ENCODE measurements at regions not wholly inside any gene's neighbourhood (a gene's known extent, or its start where the extent isn't known, plus 50 kb on each side); places are given as distances from the start of the nearest gene placed in this dataset.

GRCh38 chr16:14007450-14007849 is 63.7 kb upstream of the MRTFB start:
- no peak overlapping the region for H3K27ac ChIP-seq
- TF ChIP-seq CTCF (IDR thresholded peaks at IDR 0.05) (no peak), POLR2A (IDR thresholded peaks at IDR 0.05) (no peak)
- no peaks in the 10 kb centered on the region for H3K9me3 ChIP-seq
- no peaks in the 10 kb centered on the region for H3K4me1 ChIP-seq
- no peaks in the 10 kb centered on the region for H3K27me3 ChIP-seq
- no peak overlapping the region for H3K4me3 ChIP-seq
- no peak for DNase-seq
- H3K36me3 ChIP-seq, result no peaks in the 10 kb centered on the region
- intact Hi-C loops (cut with DNase I; ENCODE audit: low total_unique reads), result no loop called here

DNA sequence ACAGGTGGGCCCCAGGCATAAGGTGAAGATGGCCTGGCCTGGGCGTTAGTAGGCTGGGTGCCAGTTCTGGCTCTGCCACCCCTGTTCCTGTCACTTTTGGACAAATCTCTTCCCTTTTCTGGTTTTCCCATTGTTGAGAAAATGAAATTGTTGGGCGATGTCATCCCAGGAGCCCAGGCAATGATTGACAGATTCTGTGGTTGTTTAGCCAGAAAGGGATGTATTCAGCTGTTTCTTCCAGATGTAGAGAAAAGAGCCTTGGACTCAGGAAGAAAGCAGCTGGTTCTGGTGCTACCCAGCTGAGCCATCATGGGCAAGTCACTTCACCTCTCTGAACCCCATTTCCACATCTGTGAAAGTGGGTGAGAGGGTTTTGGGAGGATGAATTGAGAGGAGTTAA is 60.1 kb upstream of the MRTFB start:
- TF ChIP-seq CTCF (IDR thresholded peaks at IDR 0.05) (no peak), POLR2A (IDR thresholded peaks at IDR 0.05) (no peak)
- Histone ChIP-seq H3K4me1 (no peaks in the 10 kb centered on the region), H3K27me3 (no peaks in the 10 kb centered on the region), H3K27ac (no peak overlapping the region), H3K4me3 (no peak overlapping the region), H3K36me3 (no peaks in the 10 kb centered on the region), H3K9me3 (no peaks in the 10 kb centered on the region)
- intact Hi-C loops (cut with DNase I; ENCODE audit: low total_unique reads), result no loop called here
- DNase-seq, result no peak

- TF ChIP-seq POLR2A (IDR thresholded peaks at IDR 0.05), result no peak
- TF ChIP-seq CTCF (IDR thresholded peaks at IDR 0.05), result no peak
- no peak overlapping the region for H3K27ac ChIP-seq
- H3K36me3 ChIP-seq, result no peaks in the 10 kb centered on the region
- DNase-seq, result peak in 1 of 2 donors; percentile 20
- H3K9me3 ChIP-seq, result no peaks in the 10 kb centered on the region
- H3K27me3 ChIP-seq, result no peaks in the 10 kb centered on the region
- no peak overlapping the region for H3K4me3 ChIP-seq
- no peaks in the 10 kb centered on the region for H3K4me1 ChIP-seq
- intact Hi-C loops (cut with DNase I; ENCODE audit: low total_unique reads), result no loop called here
These were observed 59.3 kb upstream of the MRTFB start for GRCh38 chr16:14011846-14012245.

DNA sequence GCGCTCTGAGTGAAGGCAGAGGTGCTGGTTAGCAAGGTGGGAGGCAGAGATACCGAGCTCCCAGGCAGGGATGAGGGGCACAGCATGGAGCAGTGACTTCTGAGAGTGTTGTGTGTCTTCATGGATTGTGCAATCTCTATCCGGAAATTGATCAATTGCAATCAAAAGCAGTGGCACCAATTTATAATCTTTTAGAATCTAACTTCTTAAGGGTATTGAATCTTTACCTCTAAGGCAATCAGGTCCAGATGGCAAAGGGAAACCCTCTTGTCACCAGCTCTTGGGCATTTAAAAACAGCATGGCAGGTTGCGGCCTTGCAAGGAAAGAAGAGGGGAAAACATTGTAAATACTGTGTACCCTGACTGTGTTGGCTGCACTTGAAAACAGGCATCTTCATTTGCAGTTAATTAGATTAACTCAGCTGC is 58.0 kb upstream of the MRTFB start:
- H3K27ac ChIP-seq, result peak overlapping the region; percentile 65 to 71
- intact Hi-C loops (cut with DNase I; ENCODE audit: low total_unique reads), result no loop called here
- H3K36me3 ChIP-seq, result no peaks in the 10 kb centered on the region
- no peaks in the 10 kb centered on the region for H3K4me1 ChIP-seq
- H3K4me3 ChIP-seq, result no peak overlapping the region
- no peaks in the 10 kb centered on the region for H3K9me3 ChIP-seq
- no peaks in the 10 kb centered on the region for H3K27me3 ChIP-seq
- DNase-seq, result no peak
- TF ChIP-seq CTCF (IDR thresholded peaks at IDR 0.05) (no peak), POLR2A (IDR thresholded peaks at IDR 0.05) (no peak)

- H3K27ac ChIP-seq, result peak overlapping the region; percentile 65 to 73
- H3K4me3 ChIP-seq, result no peak overlapping the region
- H3K27me3 ChIP-seq, result no peaks in the 10 kb centered on the region
- no peaks in the 10 kb centered on the region for H3K4me1 ChIP-seq
- H3K9me3 ChIP-seq, result no peaks in the 10 kb centered on the region
- intact Hi-C loops (cut with DNase I; ENCODE audit: low total_unique reads), result no loop called here
- TF ChIP-seq POLR2A (IDR thresholded peaks at IDR 0.05) (no peak), CTCF (IDR thresholded peaks at IDR 0.05) (no peak)
- H3K36me3 ChIP-seq, result no peaks in the 10 kb centered on the region
- peak; percentile 49 to 60 for DNase-seq
These were observed 57.4 kb upstream of the MRTFB start for GRCh38 chr16:14013571-14014283.
